Neural cell (in vitro differentiated cells): ENCODE measurements at regions not wholly inside any gene's neighbourhood (a gene's known extent, or its start where the extent isn't known, plus 50 kb on each side); places are given as distances from the start of the nearest gene placed in this dataset.

Experiments
- EP300 ChIP-seq: fragments of 450-650 bp; conservative IDR thresholded peaks from 2 replicates; pipeline ENCODE4 v1.6.1; 2014; ENCODE audit warnings: antibody characterized with exemption, mild to moderate bottlenecking, moderate library complexity; ENCODE audit not compliant: poor library complexity, severe bottlenecking
- EZH2 ChIP-seq: fragments of 200-600, 300-800 bp; shearing (Covaris generic), sonication (generic); IDR thresholded peaks from 2 replicates; pipeline ENCODE4 v1.6.1; 2014; ENCODE audit warnings: antibody characterized with exemption, low read length, borderline replicate concordance, mild to moderate bottlenecking; ENCODE audit not compliant: insufficient read depth, poor library complexity, severe bottlenecking
- POLR2AphosphoS5 ChIP-seq: IDR thresholded peaks from 2 replicates; pipeline ENCODE4 v1.6.1; 2012
- TF ChIP-seq, protein P1 (sequence below): fragments of 450-650 bp; IDR thresholded peaks from 2 replicates; pipeline ENCODE4 v1.5.1; 2014; ENCODE audit warnings: antibody characterized with exemption, mild to moderate bottlenecking, moderate library complexity; ENCODE audit not compliant: poor library complexity, severe bottlenecking

DNA sequence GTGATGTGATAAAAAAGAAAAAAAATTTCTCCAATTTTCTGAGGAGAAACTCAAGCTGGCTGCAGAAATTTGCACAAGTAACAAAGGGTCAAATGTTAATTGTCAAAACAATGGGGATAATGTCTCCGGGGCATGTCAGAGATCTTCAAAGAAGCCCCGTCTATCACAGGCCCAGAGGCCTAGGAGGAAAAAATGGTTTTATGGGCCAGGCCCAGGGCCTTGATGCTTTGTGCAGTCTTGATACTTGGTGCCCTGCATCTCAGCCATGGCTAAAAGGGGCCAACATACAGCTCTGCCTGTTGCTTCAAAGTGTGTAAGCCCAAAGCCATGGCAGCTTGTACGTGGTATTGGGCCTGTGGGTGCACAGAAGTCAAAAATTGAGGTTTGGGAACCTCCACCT is 961.0 kb downstream of the FAM133A start:
- TF ChIP-seq, protein P1, sequence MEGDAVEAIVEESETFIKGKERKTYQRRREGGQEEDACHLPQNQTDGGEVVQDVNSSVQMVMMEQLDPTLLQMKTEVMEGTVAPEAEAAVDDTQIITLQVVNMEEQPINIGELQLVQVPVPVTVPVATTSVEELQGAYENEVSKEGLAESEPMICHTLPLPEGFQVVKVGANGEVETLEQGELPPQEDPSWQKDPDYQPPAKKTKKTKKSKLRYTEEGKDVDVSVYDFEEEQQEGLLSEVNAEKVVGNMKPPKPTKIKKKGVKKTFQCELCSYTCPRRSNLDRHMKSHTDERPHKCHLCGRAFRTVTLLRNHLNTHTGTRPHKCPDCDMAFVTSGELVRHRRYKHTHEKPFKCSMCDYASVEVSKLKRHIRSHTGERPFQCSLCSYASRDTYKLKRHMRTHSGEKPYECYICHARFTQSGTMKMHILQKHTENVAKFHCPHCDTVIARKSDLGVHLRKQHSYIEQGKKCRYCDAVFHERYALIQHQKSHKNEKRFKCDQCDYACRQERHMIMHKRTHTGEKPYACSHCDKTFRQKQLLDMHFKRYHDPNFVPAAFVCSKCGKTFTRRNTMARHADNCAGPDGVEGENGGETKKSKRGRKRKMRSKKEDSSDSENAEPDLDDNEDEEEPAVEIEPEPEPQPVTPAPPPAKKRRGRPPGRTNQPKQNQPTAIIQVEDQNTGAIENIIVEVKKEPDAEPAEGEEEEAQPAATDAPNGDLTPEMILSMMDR = no peak
- TF ChIP-seq POLR2AphosphoS5 (no peak), EZH2 (no peak), EP300 (no peak)
